ENCODE measurements at regions not wholly inside any gene's neighbourhood (a gene's known extent, or its start where the extent isn't known, plus 50 kb on each side); places are given as distances from the start of the nearest gene placed in this dataset.

- no peaks in the 10 kb centered on the region for H3K36me3 ChIP-seq (ENCODE audit: control insufficient read depth in 2 of 3, insufficient read depth in 3 of 3, low read length in 3 of 3)
- H3K4me3 ChIP-seq (ENCODE audit: low read length in 3 of 3): no peak overlapping the region
- TF ChIP-seq, protein P1, sequence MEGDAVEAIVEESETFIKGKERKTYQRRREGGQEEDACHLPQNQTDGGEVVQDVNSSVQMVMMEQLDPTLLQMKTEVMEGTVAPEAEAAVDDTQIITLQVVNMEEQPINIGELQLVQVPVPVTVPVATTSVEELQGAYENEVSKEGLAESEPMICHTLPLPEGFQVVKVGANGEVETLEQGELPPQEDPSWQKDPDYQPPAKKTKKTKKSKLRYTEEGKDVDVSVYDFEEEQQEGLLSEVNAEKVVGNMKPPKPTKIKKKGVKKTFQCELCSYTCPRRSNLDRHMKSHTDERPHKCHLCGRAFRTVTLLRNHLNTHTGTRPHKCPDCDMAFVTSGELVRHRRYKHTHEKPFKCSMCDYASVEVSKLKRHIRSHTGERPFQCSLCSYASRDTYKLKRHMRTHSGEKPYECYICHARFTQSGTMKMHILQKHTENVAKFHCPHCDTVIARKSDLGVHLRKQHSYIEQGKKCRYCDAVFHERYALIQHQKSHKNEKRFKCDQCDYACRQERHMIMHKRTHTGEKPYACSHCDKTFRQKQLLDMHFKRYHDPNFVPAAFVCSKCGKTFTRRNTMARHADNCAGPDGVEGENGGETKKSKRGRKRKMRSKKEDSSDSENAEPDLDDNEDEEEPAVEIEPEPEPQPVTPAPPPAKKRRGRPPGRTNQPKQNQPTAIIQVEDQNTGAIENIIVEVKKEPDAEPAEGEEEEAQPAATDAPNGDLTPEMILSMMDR (IDR thresholded peaks at IDR 0.05; ENCODE audit: borderline replicate concordance, extremely low read depth, insufficient read depth): no peak
- H3K27me3 ChIP-seq (ENCODE audit: control insufficient read depth, insufficient read depth, low read length): no peaks in the 10 kb centered on the region
- no peak overlapping the region for H3K9ac ChIP-seq (ENCODE audit: low read length in 3 of 3)
- no peak overlapping the region for H3K27ac ChIP-seq (ENCODE audit: low read depth in 2 of 2, low read length in 2 of 2)
- FAIRE-seq (no peak), DNase-seq (no peak)
- H3K9me3 ChIP-seq (ENCODE audit: control insufficient read depth in 2 of 3, insufficient read depth in 1 of 3, low read length in 3 of 3): no peaks in the 10 kb centered on the region
- intact Hi-C loops (cut with DNase I): no loop called here
- H3K4me1 ChIP-seq (ENCODE audit: control insufficient read depth in 2 of 3, insufficient read depth in 2 of 3, low read depth in 1 of 3, low read length in 3 of 3): peaks cover 0 to 8% (median 7%) of the 10 kb centered on the region in 3 donors
Observed at GRCh38 chr3:57001356-57001755, 59.1 kb upstream of the SPATA12 start.

DNA sequence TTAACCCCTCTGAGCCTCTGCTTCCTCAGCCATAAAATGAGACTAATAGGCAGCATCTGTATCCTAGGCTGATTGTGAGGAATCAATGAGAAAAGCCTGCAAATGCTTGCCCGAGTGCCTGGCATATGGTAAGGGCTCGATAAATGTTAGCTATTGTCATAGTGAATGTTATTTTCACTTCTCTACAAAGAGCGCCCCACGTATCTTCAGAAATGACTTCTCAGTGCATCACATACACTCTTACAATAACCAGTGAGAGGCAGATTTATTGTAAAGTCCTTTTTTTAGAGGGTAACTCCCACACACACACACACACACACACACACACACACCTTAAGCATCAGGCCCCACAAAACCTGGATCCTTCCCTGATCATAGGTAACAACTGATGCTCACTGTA lies 60.5 kb upstream of the SPATA12 start:
- intact Hi-C loops (cut with DNase I): no loop called here
- Histone ChIP-seq H3K36me3 (ENCODE audit: control insufficient read depth in 2 of 3, insufficient read depth in 3 of 3, low read length in 3 of 3) (no peaks in the 10 kb centered on the region), H3K4me1 (ENCODE audit: control insufficient read depth in 2 of 3, insufficient read depth in 2 of 3, low read depth in 1 of 3, low read length in 3 of 3) (peaks cover 0 to 9% (median 7%) of the 10 kb centered on the region in 3 donors), H3K9ac (ENCODE audit: low read length in 3 of 3) (no peak overlapping the region), H3K27ac (ENCODE audit: low read depth in 2 of 2, low read length in 2 of 2) (no peak overlapping the region), H3K27me3 (ENCODE audit: control insufficient read depth, insufficient read depth, low read length) (no peaks in the 10 kb centered on the region), H3K9me3 (ENCODE audit: control insufficient read depth in 2 of 3, insufficient read depth in 1 of 3, low read length in 3 of 3) (no peaks in the 10 kb centered on the region), H3K4me3 (ENCODE audit: low read length in 3 of 3) (no peak overlapping the region)
- DNase-seq (no peak), FAIRE-seq (no peak)
- TF ChIP-seq, protein P1 (IDR thresholded peaks at IDR 0.05; ENCODE audit: borderline replicate concordance, extremely low read depth, insufficient read depth): no peak

- FAIRE-seq: no peak
Observed at GRCh38 chr3:56999547-56999946, 60.9 kb upstream of the SPATA12 start.

More at GRCh38 chr3:56999547-56999946, 60.9 kb upstream of the SPATA12 start:
- intact Hi-C loops (cut with DNase I): no loop called here
- no peaks in the 10 kb centered on the region for H3K27me3 ChIP-seq (ENCODE audit: control insufficient read depth, insufficient read depth, low read length)
- peaks cover 0 to 9% (median 7%) of the 10 kb centered on the region in 3 donors for H3K4me1 ChIP-seq (ENCODE audit: control insufficient read depth in 2 of 3, insufficient read depth in 2 of 3, low read depth in 1 of 3, low read length in 3 of 3)
- H3K9me3 ChIP-seq (ENCODE audit: control insufficient read depth in 2 of 3, insufficient read depth in 1 of 3, low read length in 3 of 3): no peaks in the 10 kb centered on the region
- no peak overlapping the region for H3K27ac ChIP-seq (ENCODE audit: low read depth in 2 of 2, low read length in 2 of 2)
- no peak overlapping the region for H3K4me3 ChIP-seq (ENCODE audit: low read length in 3 of 3)
- H3K9ac ChIP-seq (ENCODE audit: low read length in 3 of 3): no peak overlapping the region
- DNase-seq: no peak
- TF ChIP-seq, protein P1 (IDR thresholded peaks at IDR 0.05; ENCODE audit: borderline replicate concordance, extremely low read depth, insufficient read depth): no peak
- no peaks in the 10 kb centered on the region for H3K36me3 ChIP-seq (ENCODE audit: control insufficient read depth in 2 of 3, insufficient read depth in 3 of 3, low read length in 3 of 3)

Data from kidney (tissue), 13 donors.